OCI-LY7 (cell line): ENCODE measurements at regions not wholly inside any gene's neighbourhood (a gene's known extent, or its start where the extent isn't known, plus 50 kb on each side); places are given as distances from the start of the nearest gene placed in this dataset.

ENCODE experiments used
- BruUV-seq: library from RNA; stranded (reverse); fragments of 400-500 nt; replicated peaks from 2 replicates; lab custom pipeline; 2021; lab: Mats Ljungman, UMichigan
- CTCF ChIA-PET: fragments of 300-600 bp; sonication (Branson Sonifier 250); formaldehyde crosslinking; loops from one replicate; lab custom pipeline; 2022; ENCODE audit warnings: antibody characterized with exemption; ENCODE audit not compliant: unreplicated experiment; lab: Charles Lee
- POLR2A ChIA-PET: fragments of 300-600 bp; sonication (Branson Sonifier 250); formaldehyde crosslinking; loops from one replicate; lab custom pipeline; 2022; ENCODE audit warnings: antibody characterized with exemption; lab: Charles Lee
- DNase-seq: peaks from one replicate; pipeline ENCODE4 v3.0.0-alpha.2; 2015; ENCODE audit warnings: low spot score
- H2AFZ ChIP-seq: fragments of 200-600 bp; sonication (generic), shearing (Covaris generic); 2 replicates; pipeline ENCODE4 v1.6.1; 2014; ENCODE audit warnings: mild to moderate bottlenecking, antibody characterized with exemption, low read length, moderate library complexity
- H3K27ac ChIP-seq: fragments of 200-600 bp; sonication (generic); 2 replicates; pipeline ENCODE4 v1.5.1; 2014; ENCODE audit warnings: mixed run types, low read depth, mild to moderate bottlenecking, moderate library complexity, low read length, inconsistent platforms; ENCODE audit not compliant: poor library complexity, severe bottlenecking
- H3K36me3 ChIP-seq: fragments of 200-600 bp; sonication (generic); 2 replicates; pipeline ENCODE4 v1.6.1; 2014; ENCODE audit warnings: mild to moderate bottlenecking, antibody characterized with exemption, low read length, moderate library complexity, mixed read lengths; ENCODE audit not compliant: insufficient read depth
- H3K4me1 ChIP-seq: fragments of 200-600 bp; sonication (generic); 2 replicates; pipeline ENCODE4 v1.5.1; 2014; ENCODE audit warnings: mild to moderate bottlenecking, low read length; ENCODE audit not compliant: insufficient read depth, poor library complexity, severe bottlenecking
- H3K4me2 ChIP-seq: fragments of 200-600 bp; sonication (generic); 2 replicates; pipeline ENCODE4 v1.6.1; 2014; ENCODE audit warnings: mild to moderate bottlenecking, low read length
- H3K4me3 ChIP-seq: fragments of 200-600 bp; sonication (generic); 2 replicates; pipeline ENCODE4 v1.5.1; 2014; ENCODE audit warnings: mild to moderate bottlenecking, low read depth, low read length; ENCODE audit not compliant: poor library complexity, severe bottlenecking
- H3K79me2 ChIP-seq: fragments of 200-600 bp; sonication (generic); 2 replicates; pipeline ENCODE4 v1.6.1; 2016; ENCODE audit warnings: low read depth, mild to moderate bottlenecking, low read length, moderate library complexity, mixed read lengths; ENCODE audit not compliant: insufficient read depth
- H3K9me2 ChIP-seq: fragments of 200-600 bp; sonication (generic); 2 replicates; pipeline ENCODE4 v1.6.1; 2016; ENCODE audit warnings: mild to moderate bottlenecking, low read length, mixed read lengths; ENCODE audit not compliant: insufficient read depth
- H3K9me3 ChIP-seq: fragments of 200-600 bp; sonication (generic); 2 replicates; pipeline ENCODE4 v1.6.1; 2014; ENCODE audit warnings: mild to moderate bottlenecking, mixed run types, low read length, mixed read lengths
- H4K20me1 ChIP-seq: fragments of 200-600 bp; sonication (generic); 2 replicates; pipeline ENCODE4 v1.6.1; 2014; ENCODE audit warnings: mild to moderate bottlenecking, antibody characterized with exemption, low read length, moderate library complexity, mixed read lengths; ENCODE audit not compliant: insufficient read depth
- EZH2phosphoT487 ChIP-seq: fragments of 200-600 bp; sonication (generic); IDR thresholded peaks from 2 replicates; pipeline ENCODE4 v1.6.1; 2018; ENCODE audit warnings: low read depth, borderline replicate concordance, mild to moderate bottlenecking, mixed run types, antibody characterized with exemption, low read length, moderate library complexity, mixed read lengths
- intact Hi-C: fragments of 100-400 bp; cut with micrococcal nuclease; formaldehyde crosslinking; loops from one replicate; pipeline ENCODE4 v1.10.0; 2022; ENCODE audit not compliant: unreplicated experiment
- TF ChIP-seq, protein P1 (sequence below): fragments of 200-600 bp; sonication (generic); conservative IDR thresholded peaks from 2 replicates; pipeline ENCODE4 v1.5.1; 2014; ENCODE audit warnings: mild to moderate bottlenecking, antibody characterized with exemption, low read length, moderate library complexity, mixed read lengths

GRCh38 chr12:73384592-73384991 is 1112.4 kb downstream of the TRHDE start:
- no peaks in the 10 kb centered on the region for H3K79me2 ChIP-seq
- no peaks in the 10 kb centered on the region for H3K9me2 ChIP-seq
- ChIA-PET CTCF (no interaction called here), POLR2A (interaction anchor here (0.6 kb wide), 1 partner anchor 403 kb away, joined by 4 read pairs; no protein-coding TSS in a partner anchor)
- no TSS peak for BruUV-seq
- H2AFZ ChIP-seq: no peak overlapping the region
- no peak for DNase-seq
- H3K4me2 ChIP-seq: no peak overlapping the region
- no peaks in the 10 kb centered on the region for H3K4me1 ChIP-seq
- H3K9me3 ChIP-seq: peaks cover 4% of the 10 kb centered on the region; the same call in 1 of the 2 replicates
- no peaks in the 10 kb centered on the region for H3K36me3 ChIP-seq
- no peak overlapping the region for H3K4me3 ChIP-seq
- intact Hi-C loops: no loop called here
- no peak for TF ChIP-seq EZH2phosphoT487
- TF ChIP-seq, protein P1, sequence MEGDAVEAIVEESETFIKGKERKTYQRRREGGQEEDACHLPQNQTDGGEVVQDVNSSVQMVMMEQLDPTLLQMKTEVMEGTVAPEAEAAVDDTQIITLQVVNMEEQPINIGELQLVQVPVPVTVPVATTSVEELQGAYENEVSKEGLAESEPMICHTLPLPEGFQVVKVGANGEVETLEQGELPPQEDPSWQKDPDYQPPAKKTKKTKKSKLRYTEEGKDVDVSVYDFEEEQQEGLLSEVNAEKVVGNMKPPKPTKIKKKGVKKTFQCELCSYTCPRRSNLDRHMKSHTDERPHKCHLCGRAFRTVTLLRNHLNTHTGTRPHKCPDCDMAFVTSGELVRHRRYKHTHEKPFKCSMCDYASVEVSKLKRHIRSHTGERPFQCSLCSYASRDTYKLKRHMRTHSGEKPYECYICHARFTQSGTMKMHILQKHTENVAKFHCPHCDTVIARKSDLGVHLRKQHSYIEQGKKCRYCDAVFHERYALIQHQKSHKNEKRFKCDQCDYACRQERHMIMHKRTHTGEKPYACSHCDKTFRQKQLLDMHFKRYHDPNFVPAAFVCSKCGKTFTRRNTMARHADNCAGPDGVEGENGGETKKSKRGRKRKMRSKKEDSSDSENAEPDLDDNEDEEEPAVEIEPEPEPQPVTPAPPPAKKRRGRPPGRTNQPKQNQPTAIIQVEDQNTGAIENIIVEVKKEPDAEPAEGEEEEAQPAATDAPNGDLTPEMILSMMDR: no peak
- H4K20me1 ChIP-seq: no peaks in the 10 kb centered on the region
- no peak overlapping the region for H3K27ac ChIP-seq

GRCh38 chr12:73390261-73390660 is 1118.1 kb downstream of the TRHDE start:
- POLR2A ChIA-PET: interaction anchor here (0.6 kb wide), 1 partner anchor 186 kb away, joined by 3 read pairs; no protein-coding TSS in a partner anchor
- H4K20me1 ChIP-seq: no peaks in the 10 kb centered on the region
- BruUV-seq: no TSS peak
- H3K4me2 ChIP-seq: no peak overlapping the region
- TF ChIP-seq, protein P1: no peak
- no peak for TF ChIP-seq EZH2phosphoT487
- H3K27ac ChIP-seq: no peak overlapping the region
- no peaks in the 10 kb centered on the region for H3K9me2 ChIP-seq
- no peaks in the 10 kb centered on the region for H3K36me3 ChIP-seq
- CTCF ChIA-PET: no interaction called here
- intact Hi-C loops: no loop called here
- H3K9me3 ChIP-seq: peaks cover 4% of the 10 kb centered on the region; the same call in 1 of the 2 replicates
- no peaks in the 10 kb centered on the region for H3K79me2 ChIP-seq
- H2AFZ ChIP-seq: no peak overlapping the region
- H3K4me3 ChIP-seq: no peak overlapping the region
- no peaks in the 10 kb centered on the region for H3K4me1 ChIP-seq
- no peak for DNase-seq

DNA sequence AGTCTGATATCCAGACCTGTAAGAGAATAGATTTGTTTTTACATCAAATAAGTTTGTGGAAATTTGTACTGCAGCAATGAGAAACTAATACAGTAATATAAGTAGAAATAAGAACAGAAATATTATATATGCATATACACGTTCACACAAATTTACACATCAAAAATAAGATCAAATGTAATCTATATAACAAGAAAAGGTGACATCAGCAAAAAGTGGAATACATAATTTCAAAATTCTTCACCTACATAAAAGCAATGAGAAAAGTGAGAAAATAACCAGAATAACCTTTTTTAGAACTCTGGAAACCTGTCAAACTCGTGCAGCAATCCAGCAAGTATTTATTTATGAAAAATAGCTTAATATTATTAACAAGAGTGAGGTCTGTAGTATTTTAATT is 1124.6 kb upstream of the ATXN7L3B start:
- Histone ChIP-seq H2AFZ (no peak overlapping the region), H3K36me3 (no peaks in the 10 kb centered on the region), H3K9me3 (no peaks in the 10 kb centered on the region), H3K9me2 (no peaks in the 10 kb centered on the region), H3K4me2 (no peak overlapping the region), H3K4me3 (no peak overlapping the region), H3K4me1 (no peaks in the 10 kb centered on the region), H3K79me2 (no peaks in the 10 kb centered on the region), H4K20me1 (no peaks in the 10 kb centered on the region), H3K27ac (no peak overlapping the region)
- intact Hi-C loops: no loop called here
- ChIA-PET POLR2A (interaction anchor here (0.7 kb wide), 1 partner anchor 482 kb away, joined by 3 read pairs; no protein-coding TSS in a partner anchor), CTCF (no interaction called here)
- TF ChIP-seq EZH2phosphoT487: no peak
- TF ChIP-seq, protein P1: no peak
- no TSS peak for BruUV-seq
- DNase-seq: no peak
